Endothelial cell of umbilical vein (primary cell): ENCODE measurements at regions not wholly inside any gene's neighbourhood (a gene's known extent, or its start where the extent isn't known, plus 50 kb on each side); places are given as distances from the start of the nearest gene placed in this dataset.
"Not testable (repeated sequence)": the region's sequence is repeated elsewhere in the genome, so short reads cannot be mapped to it uniquely, and the experiment has no call there.

Experiments
- BruUV-seq: library from RNA; stranded (reverse); fragments of 400-500 nt; replicated peaks from 2 replicates; lab custom pipeline; 2021; lab: Mats Ljungman, UMichigan
- CTCF ChIA-PET: fragments of 300-600, 350-600 bp; sonication (Branson Sonifier 250); formaldehyde crosslinking; loops from one replicate; lab custom pipeline; 2021; ENCODE audit warnings: antibody characterized with exemption, inconsistent platforms; lab: Charles Lee
- POLR2A ChIA-PET: fragments of 300-600, 350-600 bp; sonication (Branson Sonifier 250); formaldehyde crosslinking; loops from one replicate; lab custom pipeline; 2021; ENCODE audit warnings: antibody characterized with exemption, inconsistent platforms; lab: Charles Lee
- DNase-seq: peaks from one replicate; pipeline ENCODE4 v3.0.0-alpha.2; 2011; ENCODE audit warnings: low read depth, low spot score
- FAIRE-seq: peaks from 2 replicates; lab custom pipeline; 2011; peaks lifted over from hg19 to GRCh38; lab: Jason Lieb, UNC
- H2AFZ ChIP-seq: 2 replicates; pipeline ENCODE4 v1.6.0; 2012; ENCODE audit warnings: low read depth, low read length, control low read depth, inconsistent platforms
- H3K27ac ChIP-seq: 2 replicates; pipeline ENCODE4 v1.5.1; 2011; ENCODE audit warnings: low read depth, mild to moderate bottlenecking, control low read depth, low read length, moderate library complexity; ENCODE audit not compliant: insufficient read depth
- H3K27me3 ChIP-seq, 2 experiments: 2 replicates each; pipeline versions ENCODE4 v1.6.0 to v1.6.1; 2011; ENCODE audit warnings: low read length in 2 of 2, mixed read lengths in 1 of 2; ENCODE audit not compliant: control insufficient read depth in 2 of 2, insufficient read depth in 2 of 2
- H3K36me3 ChIP-seq, 2 experiments: 2 replicates in 1 of 2; 3 replicates in 1 of 2; pipeline ENCODE4 v1.5.1; 2011; ENCODE audit warnings: low read length in 2 of 2, mild to moderate bottlenecking in 1 of 2, moderate library complexity in 1 of 2; ENCODE audit not compliant: control insufficient read depth in 2 of 2, insufficient read depth in 2 of 2; ENCODE audit errors: extremely low read depth in 1 of 2
- H3K4me1 ChIP-seq: 3 replicates; pipeline ENCODE4 v1.5.1; 2011; ENCODE audit warnings: mild to moderate bottlenecking, low read length; ENCODE audit not compliant: control insufficient read depth, insufficient read depth; ENCODE audit errors: extremely low read depth
- H3K4me2 ChIP-seq: 2 replicates; pipeline ENCODE4 v1.6.1; 2011; ENCODE audit warnings: low read length, control low read depth, mixed read lengths; ENCODE audit not compliant: insufficient read depth
- H3K4me3 ChIP-seq, 3 experiments: fragments of 200-600 bp in 1 of 3; sonication (generic), shearing (Covaris generic) in 1 of 3; replicated peaks in 1 of 3; 2 replicates each; pipeline ENCODE4 v1.5.1; 2011 to 2016; ENCODE audit warnings: control low read depth in 3 of 3, low read length in 3 of 3, mild to moderate bottlenecking in 2 of 3, inconsistent platforms in 1 of 3, low read depth in 1 of 3, moderate library complexity in 1 of 3; ENCODE audit not compliant: insufficient read depth in 1 of 3
- H3K79me2 ChIP-seq: 2 replicates; pipeline ENCODE4 v1.6.0; 2012; ENCODE audit warnings: low read length, inconsistent platforms; ENCODE audit not compliant: control insufficient read depth, insufficient read depth
- H3K9ac ChIP-seq: replicated peaks from 2 replicates; pipeline ENCODE3; 2011; ENCODE audit warnings: low read length, control low read depth; ENCODE audit not compliant: insufficient read depth; ENCODE audit errors: extremely low read depth
- H3K9me1 ChIP-seq: replicated peaks from 3 replicates; pipeline ENCODE4 v1.6.0; 2011; ENCODE audit warnings: mild to moderate bottlenecking, low read length; ENCODE audit not compliant: control insufficient read depth, insufficient read depth; ENCODE audit errors: extremely low read depth
- H3K9me3 ChIP-seq: replicated peaks from 2 replicates; pipeline ENCODE4 v1.5.1; 2012; ENCODE audit warnings: low read length, inconsistent platforms; ENCODE audit not compliant: control insufficient read depth, insufficient read depth
- H4K20me1 ChIP-seq: replicated peaks from 2 replicates; pipeline ENCODE3; 2011; ENCODE audit warnings: mild to moderate bottlenecking, low read length; ENCODE audit not compliant: control insufficient read depth, insufficient read depth; ENCODE audit errors: extremely low read depth
- EZH2 ChIP-seq: IDR thresholded peaks from 2 replicates; pipeline ENCODE4 v1.6.1; 2012; ENCODE audit warnings: borderline replicate concordance, low read depth, mild to moderate bottlenecking, moderate library complexity, low read length, inconsistent platforms; ENCODE audit not compliant: severe bottlenecking
- FOS ChIP-seq: IDR thresholded peaks from 2 replicates; pipeline ENCODE4 v1.6.1; 2011; ENCODE audit warnings: mild to moderate bottlenecking, low read length, moderate library complexity, borderline replicate concordance; ENCODE audit not compliant: insufficient read depth
- GATA2 ChIP-seq: IDR thresholded peaks from 2 replicates; pipeline ENCODE4 v1.7.0; 2011; ENCODE audit warnings: low read depth, mild to moderate bottlenecking, moderate library complexity, mixed read lengths, low read length; ENCODE audit not compliant: insufficient read length, insufficient read depth
- JUN ChIP-seq: IDR thresholded peaks from 2 replicates; pipeline ENCODE4 v1.6.1; 2011; ENCODE audit warnings: borderline replicate concordance, low read depth; ENCODE audit not compliant: insufficient read length, insufficient read depth
- MYC ChIP-seq: IDR thresholded peaks from one replicate; pipeline ENCODE4 v1.6.1; 2011; ENCODE audit warnings: mild to moderate bottlenecking, low read depth, low read length
- POLR2A ChIP-seq: IDR thresholded peaks from 2 replicates; pipeline ENCODE4 v1.6.1; 2012; ENCODE audit warnings: low read depth, mild to moderate bottlenecking, control low read depth, low read length
- POLR2AphosphoS5 ChIP-seq: IDR thresholded peaks from 2 replicates; pipeline ENCODE4 v1.6.1; 2012; ENCODE audit warnings: low read depth, mild to moderate bottlenecking, control low read depth, low read length, moderate library complexity; ENCODE audit not compliant: insufficient read depth
- dilution Hi-C: fragments of 300-500 bp; cut with MboI; formaldehyde crosslinking; loops from one replicate; pipeline ENCODE4 v1.15.0; 2019; ENCODE audit warnings: low sequenced_read_pairs; ENCODE audit not compliant: extremely low pct_ligation_motif_present
- intact Hi-C: fragments of 100-400 bp; cut with micrococcal nuclease; formaldehyde crosslinking; loops from one replicate; pipeline ENCODE4 v1.10.0; 2022
- TF ChIP-seq, protein P1 (sequence below), 2 donors: IDR thresholded peaks; 1 replicate in 1 of 2; 2 replicates in 1 of 2; pipeline ENCODE4 v1.5.1; 2011; ENCODE audit warnings: low read length in 2 of 2, mild to moderate bottlenecking in 2 of 2, moderate library complexity in 2 of 2, control low read depth in 1 of 2, inconsistent platforms in 1 of 2, low read depth in 1 of 2; ENCODE audit not compliant: insufficient read depth in 1 of 2; ENCODE audit errors: extremely low read depth in 1 of 2
- TF ChIP-seq, protein P2 (sequence below): IDR thresholded peaks from 2 replicates; pipeline ENCODE4 v1.6.1; 2011; ENCODE audit not compliant: insufficient read depth, insufficient read length

DNA sequence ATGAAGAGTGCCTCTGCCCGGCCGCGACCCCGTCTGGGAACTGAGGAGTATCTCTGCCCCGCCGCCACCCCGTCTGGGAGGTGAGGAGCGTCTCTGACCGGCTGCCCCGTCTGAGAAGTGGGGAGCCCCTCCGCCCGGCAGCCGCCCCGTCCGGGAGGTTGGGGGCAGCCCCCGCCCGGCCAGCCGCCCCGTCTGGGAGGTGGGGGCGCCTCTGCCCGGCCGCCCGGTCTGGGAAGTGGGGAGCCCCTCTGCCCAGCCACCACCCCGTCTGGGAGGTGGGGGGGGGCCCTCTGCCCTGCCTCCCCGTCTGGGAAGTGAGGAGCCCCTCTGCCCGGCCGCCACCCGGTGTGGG lies 1251.9 kb downstream of the BRINP3 start:
- H3K4me1 ChIP-seq, H4K20me1 ChIP-seq, H2AFZ ChIP-seq, H3K4me3 ChIP-seq, H3K9me3 ChIP-seq, intact Hi-C loops, H3K9me1 ChIP-seq, H3K36me3 ChIP-seq, H3K4me2 ChIP-seq, dilution Hi-C loops, FAIRE-seq, H3K79me2 ChIP-seq, POLR2A ChIA-PET, CTCF ChIA-PET, H3K27me3 ChIP-seq, H3K27ac ChIP-seq, DNase-seq, BruUV-seq, H3K9ac ChIP-seq: not testable (repeated sequence)

DNA sequence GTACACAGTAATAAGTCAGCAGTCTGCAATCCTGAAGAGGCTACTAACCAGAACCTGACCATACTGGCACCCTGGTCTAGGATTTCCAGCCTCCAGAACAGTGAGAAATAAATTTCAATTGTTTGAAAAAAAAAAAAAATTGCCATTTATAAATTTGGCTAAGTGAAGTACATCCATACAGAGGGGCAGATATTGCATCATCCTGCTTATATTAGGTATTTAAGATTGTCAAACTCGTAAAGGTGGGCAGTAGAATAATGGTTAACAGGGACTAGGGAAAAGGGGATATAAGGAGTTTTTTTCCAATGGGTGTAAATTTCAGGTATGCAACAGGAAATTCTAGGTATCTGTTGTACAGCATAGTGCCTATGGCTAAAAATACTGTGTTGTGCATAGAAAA lies 1250.9 kb downstream of the BRINP3 start:
- H2AFZ ChIP-seq: no peak overlapping the region
- H3K79me2 ChIP-seq: no peaks in the 10 kb centered on the region
- no peak overlapping the region for H3K4me3 ChIP-seq
- no peaks in the 10 kb centered on the region for H3K4me1 ChIP-seq
- H3K9ac ChIP-seq: no peak overlapping the region
- TF ChIP-seq POLR2A (no peak), EZH2 (no peak), POLR2AphosphoS5 (no peak), JUN (no peak), GATA2 (no peak), MYC (no peak), FOS (no peak)
- TF ChIP-seq, protein P1, sequence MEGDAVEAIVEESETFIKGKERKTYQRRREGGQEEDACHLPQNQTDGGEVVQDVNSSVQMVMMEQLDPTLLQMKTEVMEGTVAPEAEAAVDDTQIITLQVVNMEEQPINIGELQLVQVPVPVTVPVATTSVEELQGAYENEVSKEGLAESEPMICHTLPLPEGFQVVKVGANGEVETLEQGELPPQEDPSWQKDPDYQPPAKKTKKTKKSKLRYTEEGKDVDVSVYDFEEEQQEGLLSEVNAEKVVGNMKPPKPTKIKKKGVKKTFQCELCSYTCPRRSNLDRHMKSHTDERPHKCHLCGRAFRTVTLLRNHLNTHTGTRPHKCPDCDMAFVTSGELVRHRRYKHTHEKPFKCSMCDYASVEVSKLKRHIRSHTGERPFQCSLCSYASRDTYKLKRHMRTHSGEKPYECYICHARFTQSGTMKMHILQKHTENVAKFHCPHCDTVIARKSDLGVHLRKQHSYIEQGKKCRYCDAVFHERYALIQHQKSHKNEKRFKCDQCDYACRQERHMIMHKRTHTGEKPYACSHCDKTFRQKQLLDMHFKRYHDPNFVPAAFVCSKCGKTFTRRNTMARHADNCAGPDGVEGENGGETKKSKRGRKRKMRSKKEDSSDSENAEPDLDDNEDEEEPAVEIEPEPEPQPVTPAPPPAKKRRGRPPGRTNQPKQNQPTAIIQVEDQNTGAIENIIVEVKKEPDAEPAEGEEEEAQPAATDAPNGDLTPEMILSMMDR (IDR thresholded peaks at IDR 0.05; ENCODE audit: extremely low read depth in 1 of 2, insufficient read depth in 1 of 2, low read depth in 1 of 2, low read length in 2 of 2): no peak
- TF ChIP-seq, protein P2, sequence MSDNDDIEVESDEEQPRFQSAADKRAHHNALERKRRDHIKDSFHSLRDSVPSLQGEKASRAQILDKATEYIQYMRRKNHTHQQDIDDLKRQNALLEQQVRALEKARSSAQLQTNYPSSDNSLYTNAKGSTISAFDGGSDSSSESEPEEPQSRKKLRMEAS: no peak
- no peaks in the 10 kb centered on the region for H3K9me3 ChIP-seq
- ChIA-PET POLR2A (no interaction called here), CTCF (no interaction called here)
- BruUV-seq: no TSS peak
- H3K36me3 ChIP-seq: no peaks in the 10 kb centered on the region
- H3K9me1 ChIP-seq: no peaks in the 10 kb centered on the region
- H3K4me2 ChIP-seq: no peak overlapping the region
- dilution Hi-C loops (no loop called here), intact Hi-C loops (no loop called here)
- H3K27me3 ChIP-seq: no peaks in the 10 kb centered on the region
- no peak for DNase-seq
- FAIRE-seq: no peak
- no peak overlapping the region for H3K27ac ChIP-seq
- H4K20me1 ChIP-seq: no peaks in the 10 kb centered on the region
